GM23338 (cell line): ENCODE measurements at regions not wholly inside any gene's neighbourhood (a gene's known extent, or its start where the extent isn't known, plus 50 kb on each side); places are given as distances from the start of the nearest gene placed in this dataset.
"Not testable (repeated sequence)": the region's sequence is repeated elsewhere in the genome, so short reads cannot be mapped to it uniquely, and the experiment has no call there.

Experiments used
- ATAC-seq: fragments of 200-7000 bp; cut with Tn5 transposase; 3 replicates; pipeline ENCODE4 v1.9.1; 2020
- DNase-seq: peaks from one replicate; pipeline ENCODE4 v3.0.0-alpha.2; 2015; ENCODE audit warnings: low spot score
- H2AFZ ChIP-seq: fragments of 200-600 bp; sonication (generic); 2 replicates; pipeline ENCODE4 v1.8.0; 2016; ENCODE audit warnings: antibody characterized with exemption, mild to moderate bottlenecking, moderate library complexity
- H3F3A ChIP-seq: fragments of 200-600 bp; sonication (generic); replicated peaks from 2 replicates; pipeline ENCODE4 v1.8.0; 2017; ENCODE audit warnings: antibody characterized with exemption, mixed run types, low read depth
- H3K27ac ChIP-seq: fragments of 200-600 bp; sonication (generic); 2 replicates; pipeline ENCODE4 v1.6.1; 2016; ENCODE audit warnings: low read depth
- H3K27me3 ChIP-seq: fragments of 200-600 bp; sonication (generic); 2 replicates; pipeline ENCODE4 v1.8.0; 2016; ENCODE audit warnings: mild to moderate bottlenecking, mixed run types, moderate library complexity; ENCODE audit not compliant: insufficient read depth
- H3K36me3 ChIP-seq: fragments of 200-600 bp; sonication (generic); 2 replicates; pipeline ENCODE4 v1.8.0; 2016; ENCODE audit warnings: mild to moderate bottlenecking; ENCODE audit not compliant: insufficient read depth
- H3K4me1 ChIP-seq: fragments of 200-600 bp; sonication (generic); 2 replicates; pipeline ENCODE4 v1.8.0; 2016; ENCODE audit warnings: mild to moderate bottlenecking, moderate library complexity; ENCODE audit not compliant: insufficient read depth
- H3K4me2 ChIP-seq: fragments of 200-600 bp; sonication (generic); 2 replicates; pipeline ENCODE4 v1.7.1; 2017; ENCODE audit warnings: mixed run types
- H3K4me3 ChIP-seq: fragments of 200-600 bp; sonication (generic); 2 replicates; pipeline ENCODE4 v1.6.1; 2016; ENCODE audit warnings: mixed run types
- H3K79me2 ChIP-seq: fragments of 200-600 bp; sonication (generic); replicated peaks from 2 replicates; pipeline ENCODE4 v1.8.0; 2017; ENCODE audit warnings: mild to moderate bottlenecking; ENCODE audit not compliant: insufficient read depth
- H3K9me2 ChIP-seq: fragments of 200-600 bp; sonication (generic); 2 replicates; pipeline ENCODE4 v1.8.0; 2017; ENCODE audit not compliant: insufficient read depth
- H4K20me1 ChIP-seq: fragments of 200-600 bp; sonication (generic); replicated peaks from 2 replicates; pipeline ENCODE4 v1.8.0; 2017; ENCODE audit warnings: mild to moderate bottlenecking; ENCODE audit not compliant: insufficient read depth
- H3K27ac Mint-ChIP-seq: 2 replicates; pipeline ENCODE4 v1.8.0; 2020; ENCODE audit warnings: inconsistent platforms, mild to moderate bottlenecking, moderate library complexity, mixed read lengths
- H3K27me3 Mint-ChIP-seq: 3 replicates; pipeline ENCODE4 v1.8.0; 2022; ENCODE audit warnings: low read depth, mild to moderate bottlenecking, moderate library complexity, mixed read lengths, inconsistent platforms; ENCODE audit not compliant: insufficient read depth, poor library complexity
- H3K36me3 Mint-ChIP-seq: 3 replicates; pipeline ENCODE4 v1.8.0; 2021; ENCODE audit warnings: low read depth, mild to moderate bottlenecking, inconsistent platforms, moderate library complexity, mixed read lengths
- H3K4me1 Mint-ChIP-seq: 3 replicates; pipeline ENCODE4 v1.8.0; 2020; ENCODE audit warnings: mild to moderate bottlenecking, inconsistent platforms, mixed read lengths
- H3K4me3 Mint-ChIP-seq: 3 replicates; pipeline ENCODE4 v1.8.0; 2021; ENCODE audit warnings: moderate library complexity, mild to moderate bottlenecking, inconsistent platforms, mixed read lengths
- H3K9me3 Mint-ChIP-seq: 3 replicates; pipeline ENCODE4 v1.8.0; 2020; ENCODE audit warnings: moderate library complexity, mild to moderate bottlenecking, inconsistent platforms, mixed read lengths
- ETS1 ChIP-seq: IDR thresholded peaks from 2 replicates; pipeline ENCODE4 v1.6.1; 2016; ENCODE audit warnings: antibody characterized with exemption
- EZH2 ChIP-seq: fragments of 200-600 bp; sonication (generic); IDR thresholded peaks from one replicate; pipeline ENCODE4 v1.8.0; 2017; ENCODE audit warnings: antibody characterized with exemption, mild to moderate bottlenecking, low read depth; ENCODE audit not compliant: unreplicated experiment
- EZH2phosphoT487 ChIP-seq: fragments of 200-600 bp; sonication (generic); IDR thresholded peaks from one replicate; pipeline ENCODE4 v1.8.1; 2018; ENCODE audit warnings: antibody characterized with exemption; ENCODE audit not compliant: unreplicated experiment
- JUNB ChIP-seq: IDR thresholded peaks from one replicate; pipeline ENCODE4 v1.6.1; 2016; ENCODE audit warnings: antibody characterized with exemption; ENCODE audit not compliant: unreplicated experiment
- NANOG ChIP-seq: IDR thresholded peaks from 2 replicates; pipeline ENCODE4 v1.6.1; 2016; ENCODE audit warnings: antibody characterized with exemption, borderline replicate concordance
- POLR2AphosphoS5 ChIP-seq: IDR thresholded peaks from 2 replicates; pipeline ENCODE4 v1.6.1; 2016; ENCODE audit warnings: antibody characterized with exemption, low read depth
- STAT1 ChIP-seq: IDR thresholded peaks from one replicate; pipeline ENCODE4 v1.6.1; 2016; ENCODE audit warnings: antibody characterized with exemption; ENCODE audit not compliant: unreplicated experiment
- ZNF331 ChIP-seq: fragments of 250-450 bp; sonication (Bioruptor Pico); IDR thresholded peaks from 2 replicates; pipeline ENCODE4 v1.5.0; 2020; ENCODE audit warnings: low read depth, mild to moderate bottlenecking, moderate library complexity

- no peak for TF ChIP-seq NANOG
- TF ChIP-seq POLR2AphosphoS5: no peak
- no peak for TF ChIP-seq EZH2
These were observed 166.7 kb downstream of the SLC38A4 start (continued) for GRCh38 chr12:46659032-46659650.

- no peak for TF ChIP-seq ETS1
- no peak overlapping the region for H3K4me3 ChIP-seq
- no peak overlapping the region for H3K27ac ChIP-seq
- H3K79me2 ChIP-seq: no peaks in the 10 kb centered on the region
- DNase-seq (no peak), ATAC-seq (no peak)
- no peaks in the 10 kb centered on the region for H4K20me1 ChIP-seq
- H3K27me3 ChIP-seq: no peaks in the 10 kb centered on the region
- H3K4me3 Mint-ChIP-seq: no peak overlapping the region
- H3K27ac Mint-ChIP-seq: no peak overlapping the region
- H3K27me3 Mint-ChIP-seq: no peaks in the 10 kb centered on the region
- H3K4me2 ChIP-seq: no peak overlapping the region
- no peaks in the 10 kb centered on the region; the same call in 2 of the 3 replicates for H3K36me3 Mint-ChIP-seq
- peaks cover 32% of the 10 kb centered on the region for H3K4me1 ChIP-seq
- H3K9me2 ChIP-seq: no peaks in the 10 kb centered on the region
- no peaks in the 10 kb centered on the region for H3K36me3 ChIP-seq
- H3K4me1 Mint-ChIP-seq: peaks cover 28% of the 10 kb centered on the region
- H3K9me3 Mint-ChIP-seq: no peaks in the 10 kb centered on the region
- no peak overlapping the region for H2AFZ ChIP-seq
- no peaks in the 10 kb centered on the region for H3F3A ChIP-seq
These were observed 168.1 kb downstream of the SLC38A4 start for GRCh38 chr12:46657453-46658411.

GRCh38 chr12:46655984-46656383, 169.8 kb downstream of the SLC38A4 start:
- not testable (repeated sequence) for H4K20me1 ChIP-seq, H3K36me3 Mint-ChIP-seq, H3K4me2 ChIP-seq, H3K4me3 Mint-ChIP-seq, H3K9me2 ChIP-seq, H3K79me2 ChIP-seq, H3K4me3 ChIP-seq, H3K27ac Mint-ChIP-seq, ATAC-seq, H2AFZ ChIP-seq, H3K9me3 Mint-ChIP-seq, H3K27me3 ChIP-seq, H3K27me3 Mint-ChIP-seq, H3K27ac ChIP-seq, H3F3A ChIP-seq, H3K36me3 ChIP-seq, DNase-seq
- H3K4me1 ChIP-seq: peaks cover 32% of the 10 kb centered on the region
- H3K4me1 Mint-ChIP-seq: peaks cover 23% of the 10 kb centered on the region

- no peak for ATAC-seq
- no peak overlapping the region for H2AFZ ChIP-seq
- no peak for TF ChIP-seq STAT1
- TF ChIP-seq EZH2: no peak
- no peak for TF ChIP-seq ETS1
- no peak for TF ChIP-seq JUNB
- TF ChIP-seq ZNF331 (CRISPR knock-in tag): no peak
- TF ChIP-seq EZH2phosphoT487: no peak
- no peak for TF ChIP-seq POLR2AphosphoS5
- TF ChIP-seq NANOG: no peak
These were observed 172.5 kb downstream of the SLC38A4 start for GRCh38 chr12:46653311-46653710.

More at GRCh38 chr12:46653311-46653710, 172.5 kb downstream of the SLC38A4 start:
- H3K9me2 ChIP-seq: peaks cover 6% of the 10 kb centered on the region; the same call in 1 of the 2 replicates
- H3K27me3 ChIP-seq: no peaks in the 10 kb centered on the region
- H3F3A ChIP-seq: no peaks in the 10 kb centered on the region
- H3K36me3 ChIP-seq: no peaks in the 10 kb centered on the region
- no peak for DNase-seq
- no peak overlapping the region for H3K4me2 ChIP-seq
- no peak overlapping the region for H3K27ac ChIP-seq
- H3K4me3 ChIP-seq: no peak overlapping the region
- H3K27me3 Mint-ChIP-seq: peaks cover 4% of the 10 kb centered on the region
- H3K4me1 ChIP-seq: peaks cover 11% of the 10 kb centered on the region; the same call in 1 of the 2 replicates
- H3K4me1 Mint-ChIP-seq: peaks cover 4% of the 10 kb centered on the region; the same call in 2 of the 3 replicates
- no peak overlapping the region for H3K27ac Mint-ChIP-seq
- H3K4me3 Mint-ChIP-seq: no peak overlapping the region
- H4K20me1 ChIP-seq: no peaks in the 10 kb centered on the region
- peaks cover 7% of the 10 kb centered on the region for H3K9me3 Mint-ChIP-seq
- no peaks in the 10 kb centered on the region for H3K79me2 ChIP-seq
- H3K36me3 Mint-ChIP-seq: peaks cover 7% of the 10 kb centered on the region
